HCT116 (cell line): ENCODE measurements at regions not wholly inside any gene's neighbourhood (a gene's known extent, or its start where the extent isn't known, plus 50 kb on each side); places are given as distances from the start of the nearest gene placed in this dataset.

Experiments
- ATAC-seq: fragments of 200-7000 bp; cut with Tn5 transposase; 2 replicates; pipeline ENCODE4 v1.9.1; 2020; ENCODE audit warnings: mild to moderate bottlenecking, moderate library complexity
- BruUV-seq: library from RNA; stranded (reverse); fragments of 400-500 nt; replicated peaks from 2 replicates; lab custom pipeline; 2021; lab: Mats Ljungman, UMichigan
- CTCF ChIA-PET: fragments of 300-600 bp; sonication (Branson Sonifier 250); formaldehyde crosslinking; loops from one replicate; lab custom pipeline; 2021; ENCODE audit warnings: antibody characterized with exemption; lab: Charles Lee
- POLR2A ChIA-PET: fragments of 300-600, 350-600 bp; sonication (Branson Sonifier 250); formaldehyde crosslinking; loops from one replicate; lab custom pipeline; 2021; ENCODE audit warnings: antibody characterized with exemption; lab: Charles Lee
- RAD21 ChIA-PET, 2 experiments: fragments of 300-600 bp; sonication (Branson Sonifier 250); formaldehyde crosslinking; loops; one replicate each; lab custom pipeline; 2023; ENCODE audit warnings: low total read pairs in 2 of 2; ENCODE audit not compliant: uncharacterized antibody in 2 of 2, unreplicated experiment in 2 of 2, low non-redundant PET in 1 of 2; lab: Charles Lee
- DNase-seq: peaks from one replicate; pipeline ENCODE4 v3.0.0-alpha.2; 2010; ENCODE audit warnings: low read depth, low spot score
- H2AFZ ChIP-seq: fragments of 200-600 bp; shearing (Covaris generic), sonication (generic); 2 replicates; pipeline ENCODE4 v1.6.1; 2017; ENCODE audit warnings: low read depth, mixed run types, mixed read lengths, antibody characterized with exemption, low read length; ENCODE audit not compliant: poor library complexity, severe bottlenecking
- H3K27ac ChIP-seq: 2 replicates; pipeline ENCODE4 v1.5.1; 2012; ENCODE audit warnings: low read depth, low read length
- H3K27me3 ChIP-seq: fragments of 200-600 bp; sonication (generic); 2 replicates; pipeline ENCODE4 v1.6.1; 2016; ENCODE audit warnings: mixed run types, low read length, mixed read lengths; ENCODE audit not compliant: insufficient read depth
- H3K36me3 ChIP-seq, 2 experiments: fragments of 200-500 bp in 1 of 2; fragments of 200-600 bp in 1 of 2; sonication (Bioruptor generic) in 1 of 2; sonication (generic) in 1 of 2; 2 replicates each; pipeline versions ENCODE4 v1.5.1 to v1.6.1; 2014 to 2016; ENCODE audit warnings: low read length in 2 of 2, inconsistent platforms in 1 of 2, mixed read lengths in 1 of 2, mixed run types in 1 of 2; ENCODE audit not compliant: insufficient read depth in 2 of 2, control insufficient read depth in 1 of 2
- H3K4me1 ChIP-seq, 2 experiments: fragments of 200-600 bp in 1 of 2; sonication (generic) in 1 of 2; 2 replicates each; pipeline versions ENCODE4 v1.5.1 to v1.6.1; 2012 to 2017; ENCODE audit warnings: low read length in 2 of 2, inconsistent platforms in 1 of 2, mild to moderate bottlenecking in 1 of 2, mixed read lengths in 1 of 2, mixed run types in 1 of 2, moderate library complexity in 1 of 2; ENCODE audit not compliant: insufficient read depth in 2 of 2, control insufficient read depth in 1 of 2
- H3K4me2 ChIP-seq: fragments of 200-600 bp; sonication (generic); 2 replicates; pipeline ENCODE4 v1.6.1; 2017; ENCODE audit warnings: mixed run types, low read length, mixed read lengths
- H3K4me3 ChIP-seq, 2 experiments: fragments of 200-600 bp in 1 of 2; sonication (generic) in 1 of 2; replicated peaks in 1 of 2; 2 replicates each; pipeline ENCODE4 v1.5.1; 2011 to 2016; ENCODE audit warnings: low read length in 2 of 2, control low read depth in 1 of 2, low read depth in 1 of 2, mild to moderate bottlenecking in 1 of 2, mixed read lengths in 1 of 2, mixed run types in 1 of 2
- H3K79me2 ChIP-seq: fragments of 200-600 bp; sonication (generic); 2 replicates; pipeline ENCODE4 v1.6.1; 2017; ENCODE audit warnings: mild to moderate bottlenecking, mixed run types, low read length, moderate library complexity, mixed read lengths; ENCODE audit not compliant: insufficient read depth
- H3K9ac ChIP-seq: fragments of 200-600 bp; sonication (generic); 2 replicates; pipeline ENCODE4 v1.6.1; 2016; ENCODE audit warnings: low read length, mixed read lengths
- H3K9me2 ChIP-seq: fragments of 200-600 bp; sonication (generic), shearing (Covaris generic); 2 replicates; pipeline ENCODE4 v1.6.1; 2017; ENCODE audit warnings: mixed run types, mild to moderate bottlenecking, moderate library complexity; ENCODE audit not compliant: insufficient read depth
- H3K9me3 ChIP-seq, 2 experiments: fragments of 200-500 bp in 1 of 2; fragments of 200-600 bp in 1 of 2; sonication (Bioruptor generic) in 1 of 2; sonication (generic) in 1 of 2; 2 replicates each; pipeline ENCODE4 v1.6.1; 2014 to 2017; ENCODE audit warnings: low read length in 2 of 2, mixed read lengths in 2 of 2, inconsistent platforms in 1 of 2, low read depth in 1 of 2, mild to moderate bottlenecking in 1 of 2, mixed run types in 1 of 2, moderate library complexity in 1 of 2; ENCODE audit not compliant: control insufficient read depth in 1 of 2, insufficient read depth in 1 of 2
- H4K20me1 ChIP-seq: fragments of 200-600 bp; sonication (generic), shearing (Covaris generic); 2 replicates; pipeline ENCODE4 v1.6.1; 2017; ENCODE audit warnings: mixed run types, mild to moderate bottlenecking, moderate library complexity; ENCODE audit not compliant: insufficient read depth
- CBX3 ChIP-seq: IDR thresholded peaks from 2 replicates; pipeline ENCODE4 v1.6.1; 2012; ENCODE audit warnings: low read depth
- EGR1 ChIP-seq: IDR thresholded peaks from 2 replicates; pipeline ENCODE4 v1.6.1; 2012; ENCODE audit warnings: low read depth
- EZH2phosphoT487 ChIP-seq: fragments of 200-600 bp; IDR thresholded peaks from 2 replicates; pipeline ENCODE4 v1.6.1; 2018; ENCODE audit warnings: antibody characterized with exemption, borderline replicate concordance
- JUND ChIP-seq: IDR thresholded peaks from 2 replicates; pipeline ENCODE4 v1.6.1; 2012
- POLR2AphosphoS5 ChIP-seq: IDR thresholded peaks from 2 replicates; pipeline ENCODE4 v1.6.1; 2011; ENCODE audit warnings: mild to moderate bottlenecking, low read depth, low read length, moderate library complexity
- RAD21 ChIP-seq: IDR thresholded peaks from 2 replicates; pipeline ENCODE4 v1.6.1; 2012; ENCODE audit warnings: low read depth, mild to moderate bottlenecking
- REST ChIP-seq: IDR thresholded peaks from 2 replicates; pipeline ENCODE4 v1.6.1; 2012; ENCODE audit warnings: low read depth
- SIN3A ChIP-seq: IDR thresholded peaks from 2 replicates; pipeline ENCODE4 v1.6.1; 2012; ENCODE audit warnings: low read depth
- SP1 ChIP-seq: IDR thresholded peaks from 2 replicates; pipeline ENCODE4 v1.6.1; 2012; ENCODE audit warnings: low read depth
- SRF ChIP-seq: IDR thresholded peaks from 2 replicates; pipeline ENCODE4 v1.6.1; 2012; ENCODE audit warnings: low read depth
- TCF7L2 ChIP-seq: IDR thresholded peaks from 2 replicates; pipeline ENCODE4 v1.7.0; 2011; ENCODE audit warnings: borderline replicate concordance, inconsistent platforms; ENCODE audit not compliant: insufficient read depth, insufficient read length; ENCODE audit errors: extremely low read depth
- YY1 ChIP-seq: IDR thresholded peaks from 2 replicates; pipeline ENCODE4 v1.6.1; 2011; ENCODE audit warnings: low read length, low read depth, moderate library complexity, mild to moderate bottlenecking; ENCODE audit not compliant: insufficient replicate concordance; ENCODE audit errors: extremely low read depth
- ZFX ChIP-seq: fragments of 450-650 bp; IDR thresholded peaks from 2 replicates; pipeline ENCODE4 v1.6.1; 2017
- ZNF274 ChIP-seq: fragments of 200-500 bp; sonication (Bioruptor generic); IDR thresholded peaks from 2 replicates; pipeline ENCODE4 v1.6.1; 2014; ENCODE audit warnings: mild to moderate bottlenecking, low read depth, low read length, inconsistent platforms
- intact Hi-C: fragments of 100-400 bp; cut with micrococcal nuclease; formaldehyde crosslinking; loops from 2 replicates; pipeline ENCODE4 v1.10.0; 2022

GRCh38 chr4:114476310-114476709, 122.3 kb upstream of the UGT8 start:
- no TSS peak for BruUV-seq
- no peak for TF ChIP-seq REST
- TF ChIP-seq EGR1 = no peak
- TF ChIP-seq ZNF274 = no peak
- no peak for TF ChIP-seq ZFX
- no peak for TF ChIP-seq POLR2AphosphoS5
- TF ChIP-seq SRF = no peak
- TF ChIP-seq SP1 = no peak
- no peak for TF ChIP-seq TCF7L2
- intact Hi-C loops = no loop called here
- no peak for ATAC-seq
- no peak overlapping the region for H2AFZ ChIP-seq
- no peaks in the 10 kb centered on the region for H4K20me1 ChIP-seq
- no peak overlapping the region for H3K4me3 ChIP-seq
- no peak overlapping the region for H3K27ac ChIP-seq
- H3K36me3 ChIP-seq = no peaks in the 10 kb centered on the region
- DNase-seq = no peak
- H3K9me2 ChIP-seq = no peaks in the 10 kb centered on the region
- ChIA-PET CTCF (no interaction called here), POLR2A (no interaction called here), RAD21 (no interaction called here)
- no peaks in the 10 kb centered on the region for H3K27me3 ChIP-seq
- H3K4me1 ChIP-seq = no peaks in the 10 kb centered on the region
- H3K4me2 ChIP-seq = no peak overlapping the region
- H3K9me3 ChIP-seq = no peaks in the 10 kb centered on the region
- H3K79me2 ChIP-seq = no peaks in the 10 kb centered on the region
- no peak overlapping the region for H3K9ac ChIP-seq

GRCh38 chr4:114479595-114479994, 119.0 kb upstream of the UGT8 start:
- DNase-seq (no peak), ATAC-seq (no peak)
- H3K4me3 ChIP-seq = no peak overlapping the region
- H3K27me3 ChIP-seq = no peaks in the 10 kb centered on the region
- no peak overlapping the region for H2AFZ ChIP-seq
- H3K79me2 ChIP-seq = no peaks in the 10 kb centered on the region
- CTCF ChIA-PET = no interaction called here
- H3K4me2 ChIP-seq = no peak overlapping the region
- H3K36me3 ChIP-seq = no peaks in the 10 kb centered on the region
- no peak overlapping the region for H3K27ac ChIP-seq
- no TSS peak for BruUV-seq
- intact Hi-C loops = no loop called here
- RAD21 ChIA-PET = no interaction called here
- no peaks in the 10 kb centered on the region for H4K20me1 ChIP-seq
- no peaks in the 10 kb centered on the region for H3K9me2 ChIP-seq
- H3K9ac ChIP-seq = no peak overlapping the region
- no peaks in the 10 kb centered on the region for H3K4me1 ChIP-seq
- POLR2A ChIA-PET = no interaction called here
- H3K9me3 ChIP-seq = no peaks in the 10 kb centered on the region
- TF ChIP-seq ZFX = no peak
- no peak for TF ChIP-seq RAD21
- no peak for TF ChIP-seq EGR1
- TF ChIP-seq REST = no peak
- no peak for TF ChIP-seq SP1
- no peak for TF ChIP-seq POLR2AphosphoS5
- TF ChIP-seq JUND = no peak
- no peak for TF ChIP-seq TCF7L2
- TF ChIP-seq ZNF274 = no peak
- no peak for TF ChIP-seq YY1
- TF ChIP-seq EZH2phosphoT487 = no peak
- no peak for TF ChIP-seq SIN3A
- no peak for TF ChIP-seq CBX3
- no peak for TF ChIP-seq SRF
